IMR-90 (cell line): ENCODE measurements at regions not wholly inside any gene's neighbourhood (a gene's known extent, or its start where the extent isn't known, plus 50 kb on each side); places are given as distances from the start of the nearest gene placed in this dataset.

Experiments
- ATAC-seq: fragments of 200-7000 bp; cut with Tn5 transposase; 2 replicates; pipeline ENCODE4 v1.9.1; 2020; ENCODE audit warnings: low read depth, mild to moderate bottlenecking, moderate library complexity
- BruUV-seq: library from RNA; stranded (reverse); fragments of 400-500 nt; replicated peaks from 2 replicates; lab custom pipeline; 2021; lab: Mats Ljungman, UMichigan
- CTCF ChIA-PET: fragments of 300-600 bp; formaldehyde crosslinking; extraction: SDS; loops from one replicate; lab custom pipeline; 2021; ENCODE audit warnings: antibody characterized with exemption; lab: Yijun Ruan, JAX
- POLR2A ChIA-PET: fragments of 300-600 bp; sonication (Branson Sonifier 250); formaldehyde crosslinking; loops from one replicate; lab custom pipeline; 2022; ENCODE audit warnings: antibody characterized with exemption; ENCODE audit not compliant: unreplicated experiment; lab: Charles Lee
- DNase-seq: peaks from one replicate; pipeline ENCODE4 v3.0.0; 2013
- H2AFZ ChIP-seq: replicated peaks from 2 replicates; pipeline ENCODE3; 2013; ENCODE audit warnings: low read length, mild to moderate bottlenecking; ENCODE audit not compliant: poor library complexity
- H2AK5ac ChIP-seq: 2 replicates; pipeline ENCODE4 v1.6.1; 2013; ENCODE audit warnings: low read depth, low read length, inconsistent platforms
- H2AK9ac ChIP-seq: replicated peaks from 2 replicates; pipeline ENCODE3; 2013; ENCODE audit warnings: mild to moderate bottlenecking, low read depth, low read length, moderate library complexity; ENCODE audit not compliant: poor library complexity
- H2BK120ac ChIP-seq: 2 replicates; pipeline ENCODE4 v1.6.1; 2013; ENCODE audit warnings: low read depth, low read length, inconsistent platforms
- H2BK15ac ChIP-seq: 3 replicates; pipeline ENCODE4 v1.6.1; 2013; ENCODE audit warnings: low read depth, low read length, inconsistent platforms
- H2BK20ac ChIP-seq: 2 replicates; pipeline ENCODE4 v1.6.1; 2013; ENCODE audit warnings: low read depth, mild to moderate bottlenecking, inconsistent platforms, low read length, moderate library complexity
- H2BK5ac ChIP-seq: 2 replicates; pipeline ENCODE4 v1.6.1; 2013; ENCODE audit warnings: mild to moderate bottlenecking, low read depth, low read length, inconsistent platforms; ENCODE audit not compliant: poor library complexity, severe bottlenecking
- H3K14ac ChIP-seq: replicated peaks from 2 replicates; pipeline ENCODE4 v1.6.1; 2013; ENCODE audit warnings: low read depth, low read length, inconsistent platforms
- H3K18ac ChIP-seq: 2 replicates; pipeline ENCODE4 v1.6.1; 2013; ENCODE audit warnings: low read depth, low read length, control low read depth
- H3K23ac ChIP-seq: 2 replicates; pipeline ENCODE4 v1.6.1; 2013; ENCODE audit warnings: low read depth, low read length, inconsistent platforms
- H3K27ac ChIP-seq: 2 replicates; pipeline ENCODE4 v1.5.1; 2013; ENCODE audit warnings: mild to moderate bottlenecking, control low read depth, low read length; ENCODE audit not compliant: insufficient read depth
- H3K27me3 ChIP-seq: 2 replicates; pipeline ENCODE4 v1.6.1; 2013; ENCODE audit warnings: low read length; ENCODE audit not compliant: control insufficient read depth, insufficient read depth
- H3K36me3 ChIP-seq: 2 replicates; pipeline ENCODE4 v1.6.1; 2013; ENCODE audit warnings: low read length, mixed read lengths; ENCODE audit not compliant: control insufficient read depth, insufficient read depth
- H3K4ac ChIP-seq: 2 replicates; pipeline ENCODE4 v1.6.1; 2013; ENCODE audit warnings: low read depth, low read length, inconsistent platforms
- H3K4me1 ChIP-seq: 2 replicates; pipeline ENCODE4 v1.6.1; 2013; ENCODE audit warnings: low read length, mixed read lengths; ENCODE audit not compliant: control insufficient read depth, insufficient read depth
- H3K4me2 ChIP-seq: 2 replicates; pipeline ENCODE4 v1.6.1; 2013; ENCODE audit warnings: low read depth, mild to moderate bottlenecking, control low read depth, low read length, moderate library complexity
- H3K4me3 ChIP-seq: 2 replicates; pipeline ENCODE4 v1.5.1; 2013; ENCODE audit warnings: low read depth, mild to moderate bottlenecking, control low read depth, low read length, moderate library complexity; ENCODE audit not compliant: insufficient read depth
- H3K56ac ChIP-seq: 2 replicates; pipeline ENCODE4 v1.6.1; 2013; ENCODE audit warnings: low read length, inconsistent platforms; ENCODE audit not compliant: insufficient read depth; ENCODE audit errors: extremely low read depth
- H3K79me1 ChIP-seq, 2 experiments: 2 replicates each; pipeline ENCODE4 v1.6.1; 2013; ENCODE audit warnings: low read length in 2 of 2, inconsistent platforms in 1 of 2, low read depth in 1 of 2
- H3K9ac ChIP-seq: 2 replicates; pipeline ENCODE4 v1.6.1; 2013; ENCODE audit warnings: low read depth, low read length, control low read depth
- H3K9me1 ChIP-seq: 2 replicates; pipeline ENCODE4 v1.6.1; 2013; ENCODE audit warnings: low read length, inconsistent platforms; ENCODE audit not compliant: insufficient read depth
- H3K9me3 ChIP-seq: 2 replicates; pipeline ENCODE4 v1.6.1; 2013; ENCODE audit warnings: low read length; ENCODE audit not compliant: control insufficient read depth, insufficient read depth
- H4K20me1 ChIP-seq: 2 replicates; pipeline ENCODE4 v1.6.1; 2013; ENCODE audit warnings: low read length, inconsistent platforms; ENCODE audit not compliant: insufficient read depth
- H4K5ac ChIP-seq: 2 replicates; pipeline ENCODE4 v1.6.1; 2013; ENCODE audit warnings: mild to moderate bottlenecking, low read depth, low read length, control low read depth
- H4K8ac ChIP-seq, 2 experiments: 2 replicates each; pipeline ENCODE4 v1.6.1; 2013; ENCODE audit warnings: low read depth in 2 of 2, low read length in 2 of 2, control low read depth in 1 of 2, inconsistent platforms in 1 of 2
- H4K91ac ChIP-seq: 2 replicates; pipeline ENCODE4 v1.6.1; 2013; ENCODE audit warnings: low read depth, low read length, inconsistent platforms; ENCODE audit not compliant: insufficient read depth
- BHLHE40 ChIP-seq: fragments of 150-350 bp; IDR thresholded peaks from 2 replicates; pipeline ENCODE4 v1.6.1; 2016; ENCODE audit warnings: mild to moderate bottlenecking, low read depth, low read length
- CEBPB ChIP-seq: IDR thresholded peaks from 2 replicates; pipeline ENCODE4 v1.6.1; 2012; ENCODE audit warnings: low read depth, low read length, improper control_type of control experiment
- FOS ChIP-seq: fragments of 150-350 bp; IDR thresholded peaks from 2 replicates; pipeline ENCODE4 v1.6.1; 2016; ENCODE audit warnings: low read depth, low read length
- MAZ ChIP-seq: IDR thresholded peaks from 2 replicates; pipeline ENCODE4 v1.6.1; 2012; ENCODE audit warnings: low read depth, mild to moderate bottlenecking, low read length, improper control_type of control experiment, moderate library complexity, borderline replicate concordance
- MXI1 ChIP-seq: IDR thresholded peaks from 2 replicates; pipeline ENCODE4 v1.6.1; 2012; ENCODE audit warnings: low read depth, mild to moderate bottlenecking, low read length, moderate library complexity, borderline replicate concordance
- RCOR1 ChIP-seq: IDR thresholded peaks from 2 replicates; pipeline ENCODE4 v1.6.1; 2012; ENCODE audit warnings: mild to moderate bottlenecking, low read length, improper control_type of control experiment; ENCODE audit not compliant: insufficient replicate concordance
- RFX5 ChIP-seq: IDR thresholded peaks from 2 replicates; pipeline ENCODE4 v1.8.0; 2012; ENCODE audit warnings: low read depth, mild to moderate bottlenecking, low read length, moderate library complexity
- SMC3 ChIP-seq: fragments of 150-350 bp; IDR thresholded peaks from 2 replicates; pipeline ENCODE4 v1.6.1; 2016; ENCODE audit warnings: low read depth, mild to moderate bottlenecking, antibody characterized with exemption, low read length, moderate library complexity
- WGBS, 2 experiments: methylation state at CpG; one replicate each; pipeline versions ENCODE4 v1.1.5 to v1.1.7; 2013; ENCODE audit warnings: missing lambda C conversion rate in 2 of 2; ENCODE audit not compliant: insufficient read length in 1 of 2; ENCODE audit errors: extremely low coverage in 2 of 2; 5-methylcytosine and 5-hydroxymethylcytosine counted together
- dilution Hi-C: fragments of 300-500 bp; cut with HindIII; formaldehyde crosslinking; loops from one replicate; pipeline ENCODE4 v1.14.3; 2018; ENCODE audit warnings: low sequenced_read_pairs; ENCODE audit not compliant: unreplicated experiment
- in situ Hi-C: fragments of 300-500 bp; cut with MboI; formaldehyde crosslinking; loops from 3 replicates; pipeline ENCODE4 v1.14.3; 2019; ENCODE audit warnings: low sequenced_read_pairs, inconsistent platforms, mixed read lengths
- intact Hi-C: fragments of 100-400 bp; cut with micrococcal nuclease; formaldehyde crosslinking; loops from 2 replicates; pipeline ENCODE4 v1.10.0; 2022
- TF ChIP-seq, protein P1 (sequence below): fragments of 150-350 bp; IDR thresholded peaks from 2 replicates; pipeline ENCODE4 v1.6.1; 2017; ENCODE audit warnings: mild to moderate bottlenecking, antibody characterized with exemption, low read length, low read depth
- TF ChIP-seq, protein P2 (sequence below): fragments of 150-350 bp; IDR thresholded peaks from 2 replicates; pipeline ENCODE4 v1.6.1; 2016; ENCODE audit warnings: low read depth, mild to moderate bottlenecking, low read length, moderate library complexity, borderline replicate concordance

DNA sequence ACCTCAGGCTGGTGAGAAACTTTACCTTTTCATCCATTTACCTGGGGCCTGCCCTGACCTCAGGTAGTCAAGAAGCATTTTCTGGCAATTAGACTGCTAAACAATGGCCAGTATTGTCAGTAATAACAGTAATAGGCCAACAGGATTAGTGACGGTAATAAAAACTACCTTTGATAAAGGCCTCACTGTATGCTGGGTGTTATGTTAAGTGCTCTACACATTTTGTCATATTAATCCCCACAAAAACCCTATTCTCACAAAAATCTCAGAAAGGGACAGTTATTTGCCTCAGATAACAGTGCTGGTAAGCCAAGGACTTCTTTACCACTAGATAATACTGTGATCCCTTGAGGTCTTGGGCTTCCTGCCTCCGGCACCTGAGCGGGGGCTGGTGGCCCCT is 191.4 kb downstream of the FOXD2 start:
- no CpG with 5 or more reads among the region's 3 CpGs for WGBS, 2 experiments

More for the DNA sequence above, 191.4 kb downstream of the FOXD2 start:
- Histone ChIP-seq H4K5ac (no peak overlapping the region), H4K8ac (no peak overlapping the region), H2BK15ac (no peak overlapping the region), H2BK5ac (no peak overlapping the region), H3K18ac (no peak overlapping the region), H3K4me3 (no peak overlapping the region), H2AFZ (no peak overlapping the region), H2AK9ac (no peak overlapping the region), H3K27me3 (no peaks in the 10 kb centered on the region), H3K36me3 (no peaks in the 10 kb centered on the region), H2BK120ac (no peak overlapping the region), H3K27ac (no peak overlapping the region), H4K20me1 (no peaks in the 10 kb centered on the region), H4K91ac (no peak overlapping the region), H2AK5ac (no peak overlapping the region), H3K9me1 (no peaks in the 10 kb centered on the region), H3K23ac (no peak overlapping the region), H3K56ac (no peak overlapping the region), H3K79me1 (no peaks in the 10 kb centered on the region), H3K4ac (no peak overlapping the region), H3K9ac (no peak overlapping the region), H3K4me1 (no peaks in the 10 kb centered on the region), H3K4me2 (no peak overlapping the region), H2BK20ac (no peak overlapping the region), H3K14ac (no peak overlapping the region), H3K9me3 (no peaks in the 10 kb centered on the region)
- TF ChIP-seq BHLHE40 (no peak), MAZ (no peak), RCOR1 (no peak), FOS (no peak), SMC3 (no peak), RFX5 (no peak), MXI1 (no peak), CEBPB (no peak)
- TF ChIP-seq, protein P1, sequence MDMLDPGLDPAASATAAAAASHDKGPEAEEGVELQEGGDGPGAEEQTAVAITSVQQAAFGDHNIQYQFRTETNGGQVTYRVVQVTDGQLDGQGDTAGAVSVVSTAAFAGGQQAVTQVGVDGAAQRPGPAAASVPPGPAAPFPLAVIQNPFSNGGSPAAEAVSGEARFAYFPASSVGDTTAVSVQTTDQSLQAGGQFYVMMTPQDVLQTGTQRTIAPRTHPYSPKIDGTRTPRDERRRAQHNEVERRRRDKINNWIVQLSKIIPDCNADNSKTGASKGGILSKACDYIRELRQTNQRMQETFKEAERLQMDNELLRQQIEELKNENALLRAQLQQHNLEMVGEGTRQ: no peak
- TF ChIP-seq, protein P2, sequence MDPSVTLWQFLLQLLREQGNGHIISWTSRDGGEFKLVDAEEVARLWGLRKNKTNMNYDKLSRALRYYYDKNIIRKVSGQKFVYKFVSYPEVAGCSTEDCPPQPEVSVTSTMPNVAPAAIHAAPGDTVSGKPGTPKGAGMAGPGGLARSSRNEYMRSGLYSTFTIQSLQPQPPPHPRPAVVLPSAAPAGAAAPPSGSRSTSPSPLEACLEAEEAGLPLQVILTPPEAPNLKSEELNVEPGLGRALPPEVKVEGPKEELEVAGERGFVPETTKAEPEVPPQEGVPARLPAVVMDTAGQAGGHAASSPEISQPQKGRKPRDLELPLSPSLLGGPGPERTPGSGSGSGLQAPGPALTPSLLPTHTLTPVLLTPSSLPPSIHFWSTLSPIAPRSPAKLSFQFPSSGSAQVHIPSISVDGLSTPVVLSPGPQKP: no peak
- dilution Hi-C loops (no loop called here), intact Hi-C loops (no loop called here), in situ Hi-C loops (no loop called here)
- ChIA-PET POLR2A (no interaction called here), CTCF (no interaction called here)
- no peak for DNase-seq
- no TSS peak for BruUV-seq
- no peak for ATAC-seq
